H9 (cell line): ENCODE measurements at regions not wholly inside any gene's neighbourhood (a gene's known extent, or its start where the extent isn't known, plus 50 kb on each side); places are given as distances from the start of the nearest gene placed in this dataset.

Source experiments
- DNase-seq: peaks from one replicate; pipeline ENCODE4 v3.0.0-alpha.2; 2017
- H2AFZ ChIP-seq: one replicate; pipeline ENCODE4 v1.6.1; 2013; ENCODE audit warnings: mild to moderate bottlenecking, low read length, control low read depth, moderate library complexity
- H2AK5ac ChIP-seq: 2 replicates; pipeline ENCODE4 v1.6.1; 2013; ENCODE audit warnings: low read length, control low read depth, mixed read lengths; ENCODE audit not compliant: insufficient read length
- H2BK120ac ChIP-seq: one replicate; pipeline ENCODE4 v1.6.1; 2013; ENCODE audit warnings: low read depth, mild to moderate bottlenecking, low read length, control low read depth, inconsistent platforms; ENCODE audit not compliant: poor library complexity, severe bottlenecking
- H2BK12ac ChIP-seq: 2 replicates; pipeline ENCODE4 v1.6.1; 2013; ENCODE audit warnings: low read length, control low read depth, mixed read lengths, low read depth; ENCODE audit not compliant: insufficient read length
- H2BK15ac ChIP-seq: 2 replicates; pipeline ENCODE4 v1.6.1; 2013; ENCODE audit warnings: low read depth, low read length, control low read depth
- H2BK20ac ChIP-seq: one replicate; pipeline ENCODE4 v1.6.1; 2013; ENCODE audit warnings: low read depth, mild to moderate bottlenecking, low read length, control low read depth, inconsistent platforms; ENCODE audit not compliant: poor library complexity, severe bottlenecking
- H2BK5ac ChIP-seq: 2 replicates; pipeline ENCODE4 v1.6.1; 2013; ENCODE audit warnings: low read length, control low read depth, mixed read lengths; ENCODE audit not compliant: insufficient read length
- H3K14ac ChIP-seq: 2 replicates; pipeline ENCODE4 v1.6.1; 2013; ENCODE audit warnings: low read length, control low read depth; ENCODE audit not compliant: insufficient read depth
- H3K18ac ChIP-seq: 2 replicates; pipeline ENCODE4 v1.6.1; 2013; ENCODE audit warnings: low read depth, mild to moderate bottlenecking, mixed read lengths, low read length, control low read depth; ENCODE audit not compliant: insufficient read length
- H3K23ac ChIP-seq: 2 replicates; pipeline ENCODE4 v1.6.1; 2013; ENCODE audit warnings: low read length, control low read depth, mixed read lengths, low read depth; ENCODE audit not compliant: insufficient read length
- H3K23me2 ChIP-seq: 2 replicates; pipeline ENCODE4 v1.6.1; 2013; ENCODE audit warnings: low read depth, mild to moderate bottlenecking, mixed read lengths, low read length, control low read depth; ENCODE audit not compliant: insufficient read length, poor library complexity, severe bottlenecking
- H3K27ac ChIP-seq: 2 replicates; pipeline ENCODE4 v1.5.1; 2013; ENCODE audit warnings: low read length, control low read depth, mixed read lengths, low read depth; ENCODE audit not compliant: insufficient read length
- H3K27me3 ChIP-seq: 2 replicates; pipeline ENCODE4 v1.6.1; 2013; ENCODE audit warnings: low read length, control low read depth, inconsistent platforms; ENCODE audit not compliant: insufficient read depth
- H3K4ac ChIP-seq: 2 replicates; pipeline ENCODE4 v1.6.1; 2013; ENCODE audit warnings: low read depth, mild to moderate bottlenecking, control low read depth, inconsistent platforms, low read length, moderate library complexity
- H3K4me1 ChIP-seq: 2 replicates; pipeline ENCODE4 v1.6.1; 2013; ENCODE audit warnings: low read length, control low read depth, inconsistent platforms; ENCODE audit not compliant: insufficient read depth
- H3K4me2 ChIP-seq: 2 replicates; pipeline ENCODE4 v1.6.1; 2013; ENCODE audit warnings: low read length, control low read depth, mixed read lengths; ENCODE audit not compliant: insufficient read length, insufficient read depth
- H3K56ac ChIP-seq: 2 replicates; pipeline ENCODE4 v1.6.1; 2013; ENCODE audit warnings: low read depth, mild to moderate bottlenecking, mixed read lengths, low read length, control low read depth; ENCODE audit not compliant: insufficient read length
- H3K79me1 ChIP-seq: 2 replicates; pipeline ENCODE4 v1.6.1; 2013; ENCODE audit warnings: low read depth, mild to moderate bottlenecking, moderate library complexity, low read length, control low read depth, inconsistent platforms; ENCODE audit not compliant: insufficient read depth, poor library complexity, severe bottlenecking
- H3K79me2 ChIP-seq: 2 replicates; pipeline ENCODE4 v1.6.1; 2013; ENCODE audit warnings: low read length, control low read depth, inconsistent platforms; ENCODE audit not compliant: insufficient read depth
- H3K9ac ChIP-seq: 2 replicates; pipeline ENCODE4 v1.6.1; 2013; ENCODE audit warnings: low read length, control low read depth, mixed read lengths; ENCODE audit not compliant: insufficient read length; ENCODE audit errors: extremely low read depth
- H3K9me3 ChIP-seq: one replicate; pipeline ENCODE4 v1.6.1; 2013; ENCODE audit warnings: low read depth, low read length, inconsistent platforms; ENCODE audit not compliant: control insufficient read depth
- H3T11ph ChIP-seq: one replicate; pipeline ENCODE4 v1.6.1; 2013; ENCODE audit warnings: mild to moderate bottlenecking, low read length, control low read depth, inconsistent platforms
- H4K20me1 ChIP-seq: one replicate; pipeline ENCODE4 v1.6.1; 2013; ENCODE audit not compliant: control insufficient read depth, insufficient read length, insufficient read depth
- H4K5ac ChIP-seq: 2 replicates; pipeline ENCODE4 v1.6.1; 2013; ENCODE audit warnings: low read depth, mild to moderate bottlenecking, mixed read lengths, low read length, control low read depth; ENCODE audit not compliant: insufficient read length
- H4K8ac ChIP-seq: replicated peaks from 2 replicates; pipeline ENCODE4 v1.6.1; 2013; ENCODE audit warnings: low read length, control low read depth, mixed read lengths, low read depth; ENCODE audit not compliant: insufficient read length
- H4K91ac ChIP-seq: 2 replicates; pipeline ENCODE4 v1.6.1; 2013; ENCODE audit warnings: low read depth, mild to moderate bottlenecking, moderate library complexity, mixed read lengths, low read length, control low read depth; ENCODE audit not compliant: insufficient read length
- H3K27ac Mint-ChIP-seq, 3 experiments: 2 replicates in 2 of 3; 3 replicates in 1 of 3; pipeline ENCODE4 v1.8.0; 2020 to 2021; ENCODE audit warnings: mixed read lengths in 3 of 3, mild to moderate bottlenecking in 1 of 3, moderate library complexity in 1 of 3
- H3K27me3 Mint-ChIP-seq: 2 replicates; pipeline ENCODE4 v1.8.0; 2021; ENCODE audit warnings: low read depth, mild to moderate bottlenecking, moderate library complexity, mixed read lengths
- H3K36me3 Mint-ChIP-seq, 3 experiments: 2 replicates in 2 of 3; 3 replicates in 1 of 3; pipeline ENCODE4 v1.8.0; 2020 to 2021; ENCODE audit warnings: low read depth in 3 of 3, mixed read lengths in 3 of 3; ENCODE audit not compliant: insufficient read depth in 1 of 3
- H3K4me1 Mint-ChIP-seq, 2 experiments: 2 replicates each; pipeline ENCODE4 v1.8.0; 2020; ENCODE audit warnings: mixed read lengths in 2 of 2
- H3K4me3 Mint-ChIP-seq, 2 experiments: 2 replicates in 1 of 2; 3 replicates in 1 of 2; pipeline ENCODE4 v1.8.0; 2020 to 2021; ENCODE audit warnings: mild to moderate bottlenecking in 2 of 2, mixed read lengths in 2 of 2, moderate library complexity in 1 of 2
- H3K9me3 Mint-ChIP-seq, 2 experiments: 2 replicates in 1 of 2; 3 replicates in 1 of 2; pipeline ENCODE4 v1.8.0; 2020; ENCODE audit warnings: mild to moderate bottlenecking in 2 of 2, mixed read lengths in 2 of 2, moderate library complexity in 1 of 2
- WGBS: extraction: QIAGEN DNeasy Blood & Tissue Kit; methylation state at CpG from one replicate; pipeline ENCODE4 v1.1.7; 2013; ENCODE audit warnings: missing lambda C conversion rate, low lambda C conversion rate, mixed read lengths; ENCODE audit not compliant: insufficient read length; ENCODE audit errors: extremely low coverage; 5-methylcytosine and 5-hydroxymethylcytosine counted together
- TF ChIP-seq, protein P1 (sequence below): fragments of 200-600 bp; sonication (generic); conservative IDR thresholded peaks from 3 replicates; pipeline ENCODE4 v1.8.0; 2021; ENCODE audit warnings: antibody characterized with exemption, mild to moderate bottlenecking

DNA sequence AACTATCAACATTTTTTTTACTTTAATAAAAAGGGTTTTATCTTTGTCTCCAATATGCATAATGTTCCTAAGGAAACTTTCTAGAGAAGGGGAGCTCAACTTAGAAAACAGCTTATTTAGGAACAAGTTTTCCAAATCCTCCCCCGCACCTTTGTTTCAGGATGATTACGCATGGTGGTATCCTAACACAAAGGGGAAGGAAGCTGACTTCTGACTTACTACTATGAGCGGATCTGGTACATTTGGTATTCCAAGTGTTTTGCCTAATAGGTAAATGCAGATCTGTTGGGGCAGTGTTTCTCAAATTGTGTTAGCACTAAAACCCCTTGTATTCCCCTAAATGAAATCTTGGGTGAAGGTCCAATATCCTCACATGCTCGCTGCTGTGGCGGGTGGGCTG lies 229.3 kb upstream of the KLF14 start:
- TF ChIP-seq, protein P1, sequence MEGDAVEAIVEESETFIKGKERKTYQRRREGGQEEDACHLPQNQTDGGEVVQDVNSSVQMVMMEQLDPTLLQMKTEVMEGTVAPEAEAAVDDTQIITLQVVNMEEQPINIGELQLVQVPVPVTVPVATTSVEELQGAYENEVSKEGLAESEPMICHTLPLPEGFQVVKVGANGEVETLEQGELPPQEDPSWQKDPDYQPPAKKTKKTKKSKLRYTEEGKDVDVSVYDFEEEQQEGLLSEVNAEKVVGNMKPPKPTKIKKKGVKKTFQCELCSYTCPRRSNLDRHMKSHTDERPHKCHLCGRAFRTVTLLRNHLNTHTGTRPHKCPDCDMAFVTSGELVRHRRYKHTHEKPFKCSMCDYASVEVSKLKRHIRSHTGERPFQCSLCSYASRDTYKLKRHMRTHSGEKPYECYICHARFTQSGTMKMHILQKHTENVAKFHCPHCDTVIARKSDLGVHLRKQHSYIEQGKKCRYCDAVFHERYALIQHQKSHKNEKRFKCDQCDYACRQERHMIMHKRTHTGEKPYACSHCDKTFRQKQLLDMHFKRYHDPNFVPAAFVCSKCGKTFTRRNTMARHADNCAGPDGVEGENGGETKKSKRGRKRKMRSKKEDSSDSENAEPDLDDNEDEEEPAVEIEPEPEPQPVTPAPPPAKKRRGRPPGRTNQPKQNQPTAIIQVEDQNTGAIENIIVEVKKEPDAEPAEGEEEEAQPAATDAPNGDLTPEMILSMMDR = no peak
- WGBS = no CpG with 5 or more reads among the region's 5 CpGs

More for the DNA sequence above, 229.3 kb upstream of the KLF14 start:
- H2BK12ac ChIP-seq = no peak overlapping the region
- H3K27me3 ChIP-seq = no peaks in the 10 kb centered on the region
- no peak overlapping the region for H3K56ac ChIP-seq
- H3K4me2 ChIP-seq = no peak overlapping the region
- no peak overlapping the region for H3K18ac ChIP-seq
- H4K5ac ChIP-seq = no peak overlapping the region
- no peak overlapping the region for H3T11ph ChIP-seq
- peaks cover 5 to 7% of the 10 kb centered on the region in 2 experiments; a peak in 4 of 5 replicates for H3K9me3 Mint-ChIP-seq
- H3K23me2 ChIP-seq = no peaks in the 10 kb centered on the region
- H2BK20ac ChIP-seq = no peak overlapping the region
- no peak overlapping the region for H2BK15ac ChIP-seq
- no peak overlapping the region for H2BK120ac ChIP-seq
- H4K91ac ChIP-seq = no peak overlapping the region
- H4K20me1 ChIP-seq = no peaks in the 10 kb centered on the region
- H3K4me1 ChIP-seq = 0 out of 2 replicates have a peak, but pooled peaks cover 5% of the 10 kb centered on the region
- H3K14ac ChIP-seq = no peak overlapping the region
- H3K27ac Mint-ChIP-seq = no peak overlapping the region; a peak in 1 of 7 replicates
- no peaks in the 10 kb centered on the region for H3K9me3 ChIP-seq
- no peak overlapping the region for H3K27ac ChIP-seq
- no peak overlapping the region for H2AFZ ChIP-seq
- H3K27me3 Mint-ChIP-seq = no peaks in the 10 kb centered on the region
- H4K8ac ChIP-seq = no peak overlapping the region
- no peak overlapping the region for H3K4me3 Mint-ChIP-seq
- peaks cover 6 to 19% (median 17%) of the 10 kb centered on the region in 3 experiments; a peak in 6 of 7 replicates for H3K36me3 Mint-ChIP-seq
- no peak overlapping the region for H3K23ac ChIP-seq
- no peaks in the 10 kb centered on the region for H3K79me1 ChIP-seq
- H3K4ac ChIP-seq = no peak overlapping the region
- no peak for DNase-seq
- H3K79me2 ChIP-seq = no peaks in the 10 kb centered on the region
- no peak overlapping the region for H2BK5ac ChIP-seq
- no peak overlapping the region for H3K9ac ChIP-seq
- no peak overlapping the region for H2AK5ac ChIP-seq
- peaks cover 6 to 7% of the 10 kb centered on the region in 2 experiments; a peak in 2 of 4 replicates for H3K4me1 Mint-ChIP-seq
